GM10248 (cell line): ENCODE measurements at regions not wholly inside any gene's neighbourhood (a gene's known extent, or its start where the extent isn't known, plus 50 kb on each side); places are given as distances from the start of the nearest gene placed in this dataset.

Source experiments
- CTCF ChIA-PET: fragments of 300-600 bp; sonication (Branson Sonifier 250); formaldehyde crosslinking; extraction: SDS; loops from one replicate; lab custom pipeline; 2021; ENCODE audit warnings: antibody characterized with exemption; lab: Yijun Ruan, JAX
- POLR2A ChIA-PET: fragments of 350-650 bp; sonication (Branson Sonifier 250); formaldehyde crosslinking; extraction: SDS; loops from one replicate; lab custom pipeline; 2020; ENCODE audit warnings: antibody characterized with exemption; lab: Yijun Ruan, JAX
- DNase-seq: peaks from one replicate; pipeline ENCODE4 v3.0.0; 2012; ENCODE audit errors: extremely low spot score
- TF ChIP-seq, protein P1 (sequence below): IDR thresholded peaks from 2 replicates; pipeline ENCODE4 v1.5.1; 2012; ENCODE audit warnings: mild to moderate bottlenecking, low read depth; ENCODE audit errors: extremely low read depth, missing control alignments, control extremely low read depth

DNA sequence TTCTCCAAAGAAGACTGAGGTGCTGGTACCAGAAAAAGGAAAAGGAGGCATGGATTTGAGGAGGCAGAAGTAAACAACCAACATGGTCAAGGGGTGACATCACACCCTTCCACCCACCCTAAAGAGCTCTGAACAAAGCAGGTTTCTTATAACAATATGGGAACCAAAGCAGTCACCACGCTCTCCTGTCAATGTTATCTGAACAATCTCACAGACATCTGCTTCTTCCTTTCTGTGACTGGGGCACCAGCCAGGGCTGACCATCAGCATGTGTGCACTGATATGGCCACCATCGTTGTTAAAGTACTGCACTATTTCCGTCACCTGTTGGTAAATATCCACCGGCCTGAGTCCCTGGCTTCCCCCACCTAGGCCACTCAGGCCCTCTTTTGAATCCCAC is 252.9 kb downstream of the SHQ1 start:
- TF ChIP-seq, protein P1, sequence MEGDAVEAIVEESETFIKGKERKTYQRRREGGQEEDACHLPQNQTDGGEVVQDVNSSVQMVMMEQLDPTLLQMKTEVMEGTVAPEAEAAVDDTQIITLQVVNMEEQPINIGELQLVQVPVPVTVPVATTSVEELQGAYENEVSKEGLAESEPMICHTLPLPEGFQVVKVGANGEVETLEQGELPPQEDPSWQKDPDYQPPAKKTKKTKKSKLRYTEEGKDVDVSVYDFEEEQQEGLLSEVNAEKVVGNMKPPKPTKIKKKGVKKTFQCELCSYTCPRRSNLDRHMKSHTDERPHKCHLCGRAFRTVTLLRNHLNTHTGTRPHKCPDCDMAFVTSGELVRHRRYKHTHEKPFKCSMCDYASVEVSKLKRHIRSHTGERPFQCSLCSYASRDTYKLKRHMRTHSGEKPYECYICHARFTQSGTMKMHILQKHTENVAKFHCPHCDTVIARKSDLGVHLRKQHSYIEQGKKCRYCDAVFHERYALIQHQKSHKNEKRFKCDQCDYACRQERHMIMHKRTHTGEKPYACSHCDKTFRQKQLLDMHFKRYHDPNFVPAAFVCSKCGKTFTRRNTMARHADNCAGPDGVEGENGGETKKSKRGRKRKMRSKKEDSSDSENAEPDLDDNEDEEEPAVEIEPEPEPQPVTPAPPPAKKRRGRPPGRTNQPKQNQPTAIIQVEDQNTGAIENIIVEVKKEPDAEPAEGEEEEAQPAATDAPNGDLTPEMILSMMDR, result no peak
- no peak for DNase-seq
- POLR2A ChIA-PET, result no interaction called here
- CTCF ChIA-PET, result interaction anchor here (1.6 to 2.0 kb wide), 3 partner anchors 8 to 37 kb away, joined by 3 to 6 read pairs (median 4); no protein-coding TSS in a partner anchor

DNA sequence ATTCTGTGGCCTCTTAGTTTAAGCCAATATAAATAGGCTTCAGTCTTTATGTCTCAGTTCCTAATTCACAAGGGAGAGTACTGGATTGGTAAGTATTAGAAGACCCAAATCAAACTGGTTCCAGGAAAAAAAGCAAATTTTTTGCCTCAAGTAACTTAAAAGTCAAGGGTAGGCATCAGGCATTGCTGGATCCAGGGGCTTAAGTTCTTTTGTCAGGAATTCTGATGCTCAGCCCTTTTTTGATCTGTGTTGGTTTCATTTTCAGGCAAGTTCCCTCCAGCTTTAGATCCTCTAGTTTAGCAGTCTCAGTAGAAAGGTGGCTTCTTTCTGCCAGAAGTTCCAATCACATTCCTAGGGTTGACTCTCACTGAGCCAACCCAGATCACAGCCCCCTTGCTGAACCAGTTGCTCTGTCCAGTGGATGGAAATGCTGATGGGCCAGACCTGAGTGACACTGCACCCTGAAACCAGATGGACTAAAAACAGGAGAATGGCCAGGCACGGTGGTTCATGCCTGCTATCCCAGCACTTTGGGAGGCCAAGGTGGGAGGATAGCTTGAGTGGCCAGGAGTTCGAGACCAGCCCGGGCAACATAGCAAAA is 253.5 kb downstream of the SHQ1 start:
- TF ChIP-seq, protein P1, result no peak
- no peak for DNase-seq
- ChIA-PET POLR2A (no interaction called here), CTCF (interaction anchor here (1.6 to 1.9 kb wide), 2 partner anchors 12 to 37 kb away, joined by 3 to 6 read pairs; no protein-coding TSS in a partner anchor)

DNA sequence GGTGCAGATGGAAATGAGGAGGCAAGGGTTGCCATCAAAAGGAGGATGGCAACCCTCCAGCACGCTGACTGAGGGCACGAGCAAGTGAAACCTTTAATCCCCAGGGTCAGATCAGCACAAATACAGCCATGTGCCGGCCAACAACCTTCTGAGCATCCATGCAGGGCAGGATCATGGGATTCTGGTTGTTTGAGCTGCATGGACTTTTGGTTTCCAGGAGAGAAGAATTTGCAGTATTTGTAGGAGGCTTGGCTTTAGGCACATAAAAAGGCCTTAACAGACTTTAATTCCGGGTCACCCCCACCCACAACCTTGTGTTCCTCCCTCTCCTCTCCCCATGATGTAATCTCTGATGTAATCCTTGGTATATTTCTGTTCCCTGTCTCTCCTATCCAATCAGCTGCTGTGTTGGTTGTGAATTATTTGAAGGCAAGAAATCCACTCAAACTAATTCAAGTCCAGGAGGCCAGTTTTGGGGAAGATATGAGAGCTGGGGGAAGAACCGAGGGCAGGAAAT is 254.3 kb downstream of the SHQ1 start:
- TF ChIP-seq, protein P1, result no peak
- no peak for DNase-seq
- POLR2A ChIA-PET, result no interaction called here
- CTCF ChIA-PET, result interaction anchor here (1.2 kb wide), 1 partner anchor 11 kb away, joined by 3 read pairs; no protein-coding TSS in a partner anchor

DNA sequence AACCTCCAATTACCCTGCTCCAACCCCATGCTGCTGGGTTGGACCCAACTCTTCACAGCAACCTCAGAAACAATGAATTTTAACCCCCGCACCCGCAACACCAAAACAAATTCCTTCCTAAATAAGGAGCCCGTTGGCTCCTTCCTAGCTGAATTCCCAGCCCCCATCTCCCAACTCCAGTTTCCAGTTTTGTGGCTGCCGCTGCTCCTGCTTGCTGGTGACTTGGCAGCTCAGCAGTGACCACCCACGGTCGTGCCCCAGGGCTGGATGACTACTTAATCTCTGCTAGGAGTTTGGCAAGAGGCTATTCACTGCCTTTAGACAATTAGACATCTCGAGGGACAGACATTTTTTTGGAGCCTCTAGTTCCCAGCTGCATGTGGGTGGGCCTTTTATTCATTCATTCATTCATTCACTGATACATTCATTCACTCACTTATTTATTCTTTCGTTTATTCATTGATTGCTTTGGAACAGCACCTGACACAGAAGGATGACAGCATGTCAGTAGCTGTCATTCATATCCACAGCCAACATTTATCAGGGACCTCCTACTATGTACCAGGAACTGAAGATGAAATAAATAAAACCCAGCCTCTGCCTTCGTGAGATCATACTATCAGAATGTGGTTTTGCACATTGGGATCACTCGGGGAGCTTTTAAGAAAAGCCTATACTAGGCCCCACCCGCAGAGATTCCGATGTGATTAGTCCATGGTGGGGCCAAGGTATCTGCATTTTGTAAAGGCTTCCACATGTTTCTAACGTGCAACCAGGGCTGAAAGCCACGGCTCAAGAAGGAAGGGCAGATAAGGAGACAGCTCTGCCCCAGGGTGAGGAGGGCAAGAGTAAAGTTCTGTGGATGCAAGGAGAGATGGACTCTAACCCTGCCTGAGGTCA is 256.5 kb downstream of the SHQ1 start:
- ChIA-PET POLR2A (interaction anchor here (0.7 kb wide), 1 partner anchor 288 kb away, joined by 3 read pairs; no protein-coding TSS in a partner anchor), CTCF (interaction anchor here (1.7 kb wide), 1 partner anchor 11 kb away, joined by 4 read pairs; no protein-coding TSS in a partner anchor)
- no peak for DNase-seq

DNA sequence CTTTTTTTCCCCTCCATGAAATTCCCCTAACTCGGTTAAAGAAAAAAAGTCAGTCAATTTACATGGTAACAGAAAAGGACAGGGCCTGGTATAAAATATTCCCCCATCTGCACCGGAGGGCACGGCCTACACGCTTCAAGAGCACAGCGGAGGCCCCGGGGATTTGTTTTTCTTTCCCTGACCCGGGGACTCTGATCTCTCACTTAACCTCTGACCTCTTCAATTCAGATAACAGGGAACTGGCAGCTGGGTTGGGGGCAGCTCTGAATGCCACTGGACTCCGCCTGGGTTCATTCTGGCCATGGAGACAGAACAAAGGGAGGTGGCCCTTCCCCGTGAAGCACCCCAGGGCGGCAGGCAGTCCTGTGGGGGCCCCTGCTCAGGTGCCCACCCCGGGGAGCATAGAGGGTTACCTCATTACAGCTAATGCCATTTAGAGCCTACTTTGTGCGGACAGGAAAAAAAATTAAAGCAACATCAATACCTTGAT is 257.5 kb downstream of the SHQ1 start:
- ChIA-PET CTCF (interaction anchor here (1.7 kb wide), 1 partner anchor 12 kb away, joined by 4 read pairs; no protein-coding TSS in a partner anchor), POLR2A (no interaction called here)
- TF ChIP-seq, protein P1, result no peak
- no peak for DNase-seq

More for the DNA sequence above, 256.5 kb downstream of the SHQ1 start:
- TF ChIP-seq, protein P1, result no peak

DNA sequence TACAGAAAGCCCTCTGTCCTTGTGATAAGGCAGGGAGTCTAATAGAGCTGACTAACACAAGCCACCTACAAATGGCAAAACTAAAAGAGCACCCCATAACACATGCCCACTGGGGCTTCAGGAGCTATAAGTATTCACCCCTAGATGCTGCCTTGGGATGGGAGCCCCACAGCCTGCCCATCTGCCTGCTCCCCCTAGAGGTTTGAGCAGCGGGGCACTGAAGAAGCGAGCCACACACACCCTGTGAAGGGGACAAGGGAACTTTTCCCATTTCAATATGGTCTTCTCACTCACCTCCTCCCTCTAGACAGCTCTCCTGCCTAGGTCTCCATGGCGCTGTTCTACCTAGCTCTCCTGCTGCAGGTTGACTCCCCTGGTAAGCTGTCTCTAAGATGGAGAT is 261.0 kb downstream of the SHQ1 start:
- TF ChIP-seq, protein P1, result peak; percentile 2
- ChIA-PET POLR2A (no interaction called here), CTCF (interaction anchor here (0.9 to 1.4 kb wide), 6 partner anchors 9 to 80 kb away, joined by 3 to 4 read pairs (median 3); no protein-coding TSS in a partner anchor)
- DNase-seq, result no peak
